ENCODE measurements at regions not wholly inside any gene's neighbourhood (a gene's known extent, or its start where the extent isn't known, plus 50 kb on each side); places are given as distances from the start of the nearest gene placed in this dataset.
A peak's percentile ranks its signal among the peaks of the same experiment; 100 is the strongest.

DNA sequence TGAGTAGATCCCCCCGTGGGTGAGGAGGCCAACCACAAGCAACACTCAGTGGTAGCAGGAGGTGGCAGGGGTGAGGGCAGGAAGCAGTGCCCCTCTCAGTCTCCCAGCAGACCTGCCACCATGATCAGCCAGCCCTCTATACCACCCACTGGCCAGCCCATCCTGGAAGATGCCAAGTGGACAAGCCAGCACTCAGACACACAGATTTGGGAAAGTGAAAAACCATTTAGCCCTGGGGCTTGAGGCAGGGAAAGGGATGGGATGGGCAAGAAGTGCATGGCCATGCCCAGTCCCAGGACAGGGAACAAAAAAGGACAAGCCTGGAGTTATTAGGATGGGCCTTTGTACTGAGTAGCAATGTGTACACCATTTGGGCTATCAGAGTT, 76.9 kb downstream of the HFE start:
- peaks cover 8% of the 10 kb centered on the region for H3K4me1 Mint-ChIP-seq
- peak overlapping the region; percentile 60; the same call in 1 of the 2 replicates for H3K27ac Mint-ChIP-seq
- no peak overlapping the region for H3K27ac ChIP-seq (ENCODE audit: low read depth)
- 0 out of 2 replicates have a peak, but pooled peaks cover 3% of the 10 kb centered on the region for H4K20me1 ChIP-seq (replicated peaks; ENCODE audit: insufficient read depth)
- ATAC-seq (no peak), DNase-seq (ENCODE audit: low spot score) (no peak)
- H3K4me2 ChIP-seq: no peak overlapping the region
- TF ChIP-seq JUNB (IDR thresholded peaks at IDR 0.05; ENCODE audit: unreplicated experiment) (no peak), CREB1 (CRISPR knock-in tag; IDR thresholded peaks at IDR 0.05; ENCODE audit: low read depth) (no peak), POLR2AphosphoS5 (IDR thresholded peaks at IDR 0.05; ENCODE audit: low read depth) (no peak), ZNF331 (CRISPR knock-in tag; IDR thresholded peaks at IDR 0.05; ENCODE audit: low read depth) (no peak), ZNF114 (CRISPR knock-in tag; IDR thresholded peaks at IDR 0.05) (no peak), EZH2phosphoT487 (IDR thresholded peaks at IDR 0.05; ENCODE audit: unreplicated experiment) (no peak), EZH2 (IDR thresholded peaks at IDR 0.05; ENCODE audit: low read depth, unreplicated experiment) (no peak), STAT1 (IDR thresholded peaks at IDR 0.05; ENCODE audit: unreplicated experiment) (no peak), NANOG (IDR thresholded peaks at IDR 0.05; ENCODE audit: borderline replicate concordance) (no peak)
- TF ChIP-seq, protein P1, sequence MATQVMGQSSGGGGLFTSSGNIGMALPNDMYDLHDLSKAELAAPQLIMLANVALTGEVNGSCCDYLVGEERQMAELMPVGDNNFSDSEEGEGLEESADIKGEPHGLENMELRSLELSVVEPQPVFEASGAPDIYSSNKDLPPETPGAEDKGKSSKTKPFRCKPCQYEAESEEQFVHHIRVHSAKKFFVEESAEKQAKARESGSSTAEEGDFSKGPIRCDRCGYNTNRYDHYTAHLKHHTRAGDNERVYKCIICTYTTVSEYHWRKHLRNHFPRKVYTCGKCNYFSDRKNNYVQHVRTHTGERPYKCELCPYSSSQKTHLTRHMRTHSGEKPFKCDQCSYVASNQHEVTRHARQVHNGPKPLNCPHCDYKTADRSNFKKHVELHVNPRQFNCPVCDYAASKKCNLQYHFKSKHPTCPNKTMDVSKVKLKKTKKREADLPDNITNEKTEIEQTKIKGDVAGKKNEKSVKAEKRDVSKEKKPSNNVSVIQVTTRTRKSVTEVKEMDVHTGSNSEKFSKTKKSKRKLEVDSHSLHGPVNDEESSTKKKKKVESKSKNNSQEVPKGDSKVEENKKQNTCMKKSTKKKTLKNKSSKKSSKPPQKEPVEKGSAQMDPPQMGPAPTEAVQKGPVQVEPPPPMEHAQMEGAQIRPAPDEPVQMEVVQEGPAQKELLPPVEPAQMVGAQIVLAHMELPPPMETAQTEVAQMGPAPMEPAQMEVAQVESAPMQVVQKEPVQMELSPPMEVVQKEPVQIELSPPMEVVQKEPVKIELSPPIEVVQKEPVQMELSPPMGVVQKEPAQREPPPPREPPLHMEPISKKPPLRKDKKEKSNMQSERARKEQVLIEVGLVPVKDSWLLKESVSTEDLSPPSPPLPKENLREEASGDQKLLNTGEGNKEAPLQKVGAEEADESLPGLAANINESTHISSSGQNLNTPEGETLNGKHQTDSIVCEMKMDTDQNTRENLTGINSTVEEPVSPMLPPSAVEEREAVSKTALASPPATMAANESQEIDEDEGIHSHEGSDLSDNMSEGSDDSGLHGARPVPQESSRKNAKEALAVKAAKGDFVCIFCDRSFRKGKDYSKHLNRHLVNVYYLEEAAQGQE (IDR thresholded peaks at IDR 0.05; ENCODE audit: unreplicated experiment): no peak
- TF ChIP-seq, protein P2, sequence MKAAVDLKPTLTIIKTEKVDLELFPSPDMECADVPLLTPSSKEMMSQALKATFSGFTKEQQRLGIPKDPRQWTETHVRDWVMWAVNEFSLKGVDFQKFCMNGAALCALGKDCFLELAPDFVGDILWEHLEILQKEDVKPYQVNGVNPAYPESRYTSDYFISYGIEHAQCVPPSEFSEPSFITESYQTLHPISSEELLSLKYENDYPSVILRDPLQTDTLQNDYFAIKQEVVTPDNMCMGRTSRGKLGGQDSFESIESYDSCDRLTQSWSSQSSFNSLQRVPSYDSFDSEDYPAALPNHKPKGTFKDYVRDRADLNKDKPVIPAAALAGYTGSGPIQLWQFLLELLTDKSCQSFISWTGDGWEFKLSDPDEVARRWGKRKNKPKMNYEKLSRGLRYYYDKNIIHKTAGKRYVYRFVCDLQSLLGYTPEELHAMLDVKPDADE (IDR thresholded peaks at IDR 0.05): no peak
- TF ChIP-seq, protein P3, sequence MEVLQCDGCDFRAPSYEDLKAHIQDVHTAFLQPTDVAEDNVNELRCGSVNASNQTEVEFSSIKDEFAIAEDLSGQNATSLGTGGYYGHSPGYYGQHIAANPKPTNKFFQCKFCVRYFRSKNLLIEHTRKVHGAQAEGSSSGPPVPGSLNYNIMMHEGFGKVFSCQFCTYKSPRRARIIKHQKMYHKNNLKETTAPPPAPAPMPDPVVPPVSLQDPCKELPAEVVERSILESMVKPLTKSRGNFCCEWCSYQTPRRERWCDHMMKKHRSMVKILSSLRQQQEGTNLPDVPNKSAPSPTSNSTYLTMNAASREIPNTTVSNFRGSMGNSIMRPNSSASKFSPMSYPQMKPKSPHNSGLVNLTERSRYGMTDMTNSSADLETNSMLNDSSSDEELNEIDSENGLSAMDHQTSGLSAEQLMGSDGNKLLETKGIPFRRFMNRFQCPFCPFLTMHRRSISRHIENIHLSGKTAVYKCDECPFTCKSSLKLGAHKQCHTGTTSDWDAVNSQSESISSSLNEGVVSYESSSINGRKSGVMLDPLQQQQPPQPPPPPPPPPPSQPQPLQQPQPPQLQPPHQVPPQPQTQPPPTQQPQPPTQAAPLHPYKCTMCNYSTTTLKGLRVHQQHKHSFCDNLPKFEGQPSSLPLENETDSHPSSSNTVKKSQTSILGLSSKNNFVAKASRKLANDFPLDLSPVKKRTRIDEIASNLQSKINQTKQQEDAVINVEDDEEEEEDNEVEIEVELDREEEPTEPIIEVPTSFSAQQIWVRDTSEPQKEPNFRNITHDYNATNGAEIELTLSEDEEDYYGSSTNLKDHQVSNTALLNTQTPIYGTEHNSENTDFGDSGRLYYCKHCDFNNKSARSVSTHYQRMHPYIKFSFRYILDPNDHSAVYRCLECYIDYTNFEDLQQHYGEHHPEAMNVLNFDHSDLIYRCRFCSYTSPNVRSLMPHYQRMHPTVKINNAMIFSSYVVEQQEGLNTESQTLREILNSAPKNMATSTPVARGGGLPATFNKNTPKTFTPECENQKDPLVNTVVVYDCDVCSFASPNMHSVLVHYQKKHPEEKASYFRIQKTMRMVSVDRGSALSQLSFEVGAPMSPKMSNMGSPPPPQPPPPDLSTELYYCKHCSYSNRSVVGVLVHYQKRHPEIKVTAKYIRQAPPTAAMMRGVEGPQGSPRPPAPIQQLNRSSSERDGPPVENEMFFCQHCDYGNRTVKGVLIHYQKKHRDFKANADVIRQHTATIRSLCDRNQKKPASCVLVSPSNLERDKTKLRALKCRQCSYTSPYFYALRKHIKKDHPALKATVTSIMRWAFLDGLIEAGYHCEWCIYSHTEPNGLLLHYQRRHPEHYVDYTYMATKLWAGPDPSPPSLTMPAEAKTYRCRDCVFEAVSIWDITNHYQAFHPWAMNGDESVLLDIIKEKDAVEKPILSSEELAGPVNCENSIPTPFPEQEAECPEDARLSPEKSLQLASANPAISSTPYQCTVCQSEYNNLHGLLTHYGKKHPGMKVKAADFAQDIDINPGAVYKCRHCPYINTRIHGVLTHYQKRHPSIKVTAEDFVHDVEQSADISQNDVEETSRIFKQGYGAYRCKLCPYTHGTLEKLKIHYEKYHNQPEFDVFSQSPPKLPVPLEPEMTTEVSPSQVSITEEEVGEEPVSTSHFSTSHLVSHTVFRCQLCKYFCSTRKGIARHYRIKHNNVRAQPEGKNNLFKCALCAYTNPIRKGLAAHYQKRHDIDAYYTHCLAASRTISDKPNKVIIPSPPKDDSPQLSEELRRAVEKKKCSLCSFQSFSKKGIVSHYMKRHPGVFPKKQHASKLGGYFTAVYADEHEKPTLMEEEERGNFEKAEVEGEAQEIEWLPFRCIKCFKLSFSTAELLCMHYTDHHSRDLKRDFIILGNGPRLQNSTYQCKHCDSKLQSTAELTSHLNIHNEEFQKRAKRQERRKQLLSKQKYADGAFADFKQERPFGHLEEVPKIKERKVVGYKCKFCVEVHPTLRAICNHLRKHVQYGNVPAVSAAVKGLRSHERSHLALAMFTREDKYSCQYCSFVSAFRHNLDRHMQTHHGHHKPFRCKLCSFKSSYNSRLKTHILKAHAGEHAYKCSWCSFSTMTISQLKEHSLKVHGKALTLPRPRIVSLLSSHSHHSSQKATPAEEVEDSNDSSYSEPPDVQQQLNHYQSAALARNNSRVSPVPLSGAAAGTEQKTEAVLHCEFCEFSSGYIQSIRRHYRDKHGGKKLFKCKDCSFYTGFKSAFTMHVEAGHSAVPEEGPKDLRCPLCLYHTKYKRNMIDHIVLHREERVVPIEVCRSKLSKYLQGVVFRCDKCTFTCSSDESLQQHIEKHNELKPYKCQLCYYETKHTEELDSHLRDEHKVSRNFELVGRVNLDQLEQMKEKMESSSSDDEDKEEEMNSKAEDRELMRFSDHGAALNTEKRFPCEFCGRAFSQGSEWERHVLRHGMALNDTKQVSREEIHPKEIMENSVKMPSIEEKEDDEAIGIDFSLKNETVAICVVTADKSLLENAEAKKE (CRISPR knock-in tag; IDR thresholded peaks at IDR 0.05): no peak
- TF ChIP-seq, protein P4, sequence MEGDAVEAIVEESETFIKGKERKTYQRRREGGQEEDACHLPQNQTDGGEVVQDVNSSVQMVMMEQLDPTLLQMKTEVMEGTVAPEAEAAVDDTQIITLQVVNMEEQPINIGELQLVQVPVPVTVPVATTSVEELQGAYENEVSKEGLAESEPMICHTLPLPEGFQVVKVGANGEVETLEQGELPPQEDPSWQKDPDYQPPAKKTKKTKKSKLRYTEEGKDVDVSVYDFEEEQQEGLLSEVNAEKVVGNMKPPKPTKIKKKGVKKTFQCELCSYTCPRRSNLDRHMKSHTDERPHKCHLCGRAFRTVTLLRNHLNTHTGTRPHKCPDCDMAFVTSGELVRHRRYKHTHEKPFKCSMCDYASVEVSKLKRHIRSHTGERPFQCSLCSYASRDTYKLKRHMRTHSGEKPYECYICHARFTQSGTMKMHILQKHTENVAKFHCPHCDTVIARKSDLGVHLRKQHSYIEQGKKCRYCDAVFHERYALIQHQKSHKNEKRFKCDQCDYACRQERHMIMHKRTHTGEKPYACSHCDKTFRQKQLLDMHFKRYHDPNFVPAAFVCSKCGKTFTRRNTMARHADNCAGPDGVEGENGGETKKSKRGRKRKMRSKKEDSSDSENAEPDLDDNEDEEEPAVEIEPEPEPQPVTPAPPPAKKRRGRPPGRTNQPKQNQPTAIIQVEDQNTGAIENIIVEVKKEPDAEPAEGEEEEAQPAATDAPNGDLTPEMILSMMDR (conservative IDR thresholded peaks at IDR 0.05; ENCODE audit: low read depth in 2 of 2): no peak
- peaks cover 3% of the 10 kb centered on the region; the same call in 2 of the 3 replicates for H3K36me3 Mint-ChIP-seq (ENCODE audit: low read depth)
- H3K27me3 Mint-ChIP-seq (ENCODE audit: insufficient read depth, low read depth, poor library complexity): peaks cover 12% of the 10 kb centered on the region
- no peak overlapping the region for H3K4me3 Mint-ChIP-seq
- H3K9me2 ChIP-seq (ENCODE audit: insufficient read depth): no peaks in the 10 kb centered on the region
- H2AFZ ChIP-seq: no peak overlapping the region
- no peaks in the 10 kb centered on the region for H3K9me3 Mint-ChIP-seq
- no peak overlapping the region for H3K4me3 ChIP-seq
- H3K27me3 ChIP-seq (ENCODE audit: insufficient read depth): no peaks in the 10 kb centered on the region
- peaks cover 11% of the 10 kb centered on the region for H3K79me2 ChIP-seq (replicated peaks; ENCODE audit: insufficient read depth)
- H3K4me1 ChIP-seq (ENCODE audit: insufficient read depth): no peaks in the 10 kb centered on the region
- peaks cover 4% of the 10 kb centered on the region; the same call in 1 of the 2 replicates for H3K36me3 ChIP-seq (ENCODE audit: insufficient read depth)
- H3F3A ChIP-seq (replicated peaks; ENCODE audit: low read depth): no peaks in the 10 kb centered on the region
